Natural killer cell (primary cell): ENCODE measurements at regions not wholly inside any gene's neighbourhood (a gene's known extent, or its start where the extent isn't known, plus 50 kb on each side); places are given as distances from the start of the nearest gene placed in this dataset.

Source experiments
- ATAC-seq, 3 donors: fragments of 150-1000 bp in 2 of 3; fragments of 200-7000 bp in 1 of 3; cut with Tn5 transposase; 1 replicate in 1 of 3; 2 replicates in 2 of 3; pipeline ENCODE4 v1.10.0; 2021; ENCODE audit warnings: mild to moderate bottlenecking in 2 of 3, moderate library complexity in 2 of 3
- DNase-seq, 2 donors: peaks; one replicate each; pipeline versions ENCODE4 v3.0.0 to v3.0.0-alpha.2; 2013 to 2021; ENCODE audit warnings: mixed read lengths in 1 of 2
- H3K27ac ChIP-seq: one replicate; pipeline ENCODE4 v1.5.1; 2013; ENCODE audit warnings: mild to moderate bottlenecking, low read length
- H3K27me3 ChIP-seq: one replicate; pipeline ENCODE4 v1.6.1; 2013; ENCODE audit warnings: low read length; ENCODE audit not compliant: control insufficient read depth, insufficient read depth
- H3K36me3 ChIP-seq: one replicate; pipeline ENCODE4 v1.6.1; 2013; ENCODE audit warnings: low read length; ENCODE audit not compliant: control insufficient read depth, insufficient read depth
- H3K4me1 ChIP-seq: one replicate; pipeline ENCODE4 v1.6.1; 2013; ENCODE audit warnings: low read length; ENCODE audit not compliant: control insufficient read depth, insufficient read depth
- H3K4me3 ChIP-seq: one replicate; pipeline ENCODE4 v1.5.1; 2013; ENCODE audit warnings: low read length
- H3K9me3 ChIP-seq: one replicate; pipeline ENCODE4 v1.6.1; 2013; ENCODE audit warnings: low read length; ENCODE audit not compliant: control insufficient read depth, insufficient read depth
- H3K27ac Mint-ChIP-seq, 2 donors: one replicate each; pipeline ENCODE4 v1.8.0; 2022; ENCODE audit warnings: mild to moderate bottlenecking in 2 of 2, mixed read lengths in 2 of 2, moderate library complexity in 1 of 2
- H3K27me3 Mint-ChIP-seq, 2 donors: one replicate each; pipeline ENCODE4 v1.8.0; 2022; ENCODE audit warnings: low read depth in 2 of 2, mixed read lengths in 2 of 2
- H3K36me3 Mint-ChIP-seq: one replicate; pipeline ENCODE4 v1.8.0; 2022; ENCODE audit warnings: mixed read lengths
- H3K4me1 Mint-ChIP-seq, 2 donors: one replicate each; pipeline ENCODE4 v1.8.0; 2022; ENCODE audit warnings: mixed read lengths in 2 of 2
- H3K4me3 Mint-ChIP-seq: one replicate; pipeline ENCODE4 v1.8.0; 2022; ENCODE audit warnings: mild to moderate bottlenecking, moderate library complexity, mixed read lengths
- H3K9me3 Mint-ChIP-seq, 2 donors: one replicate each; pipeline ENCODE4 v1.8.0; 2022; ENCODE audit warnings: mixed read lengths in 2 of 2
- WGBS: methylation state at CpG from one replicate; pipeline ENCODE4 v1.1.7; 2013; ENCODE audit warnings: missing lambda C conversion rate; ENCODE audit not compliant: insufficient coverage; 5-methylcytosine and 5-hydroxymethylcytosine counted together
- intact Hi-C: fragments of 100-400 bp; cut with micrococcal nuclease; formaldehyde crosslinking; loops from one replicate; pipeline ENCODE4 v1.14.2; 2022
- TF ChIP-seq, protein P1 (sequence below): fragments of 200-600 bp; IDR thresholded peaks from one replicate; pipeline ENCODE4 v1.8.0; 2022; ENCODE audit warnings: antibody characterized with exemption

DNA sequence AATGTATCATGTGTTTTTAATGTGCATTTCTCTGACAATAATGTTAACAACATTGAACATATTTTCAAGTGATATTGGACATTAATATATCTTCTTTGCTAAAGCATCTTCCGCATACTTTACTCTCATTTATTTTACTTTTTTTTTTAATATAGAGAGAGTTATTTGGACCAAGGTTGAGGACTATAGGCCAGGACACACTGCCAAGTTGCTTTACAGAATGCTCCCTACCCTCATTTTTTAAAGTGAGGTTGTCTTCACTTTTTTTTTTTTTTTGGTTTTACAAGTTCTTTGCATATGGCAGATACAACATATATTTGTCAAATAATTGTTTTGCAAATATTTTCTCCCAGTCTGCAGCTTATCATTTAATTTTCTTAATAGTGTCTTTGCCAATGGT lies 201.8 kb downstream of the OSR1 start:
- ATAC-seq (no peak), DNase-seq (no peak)
- H3K4me1 ChIP-seq = no peaks in the 10 kb centered on the region
- Mint-ChIP-seq H3K4me3 (no peak overlapping the region), H3K27ac (no peak overlapping the region), H3K9me3 (peaks cover 13 to 32% of the 10 kb centered on the region in 2 donors), H3K27me3 (no peaks in the 10 kb centered on the region), H3K36me3 (peaks cover 21% of the 10 kb centered on the region), H3K4me1 (no peaks in the 10 kb centered on the region)
- WGBS = no CpG with 5 or more reads among the region's 1 CpG
- no peak overlapping the region for H3K27ac ChIP-seq
- H3K36me3 ChIP-seq = no peaks in the 10 kb centered on the region
- intact Hi-C loops = no loop called here
- H3K9me3 ChIP-seq = no peaks in the 10 kb centered on the region
- TF ChIP-seq, protein P1, sequence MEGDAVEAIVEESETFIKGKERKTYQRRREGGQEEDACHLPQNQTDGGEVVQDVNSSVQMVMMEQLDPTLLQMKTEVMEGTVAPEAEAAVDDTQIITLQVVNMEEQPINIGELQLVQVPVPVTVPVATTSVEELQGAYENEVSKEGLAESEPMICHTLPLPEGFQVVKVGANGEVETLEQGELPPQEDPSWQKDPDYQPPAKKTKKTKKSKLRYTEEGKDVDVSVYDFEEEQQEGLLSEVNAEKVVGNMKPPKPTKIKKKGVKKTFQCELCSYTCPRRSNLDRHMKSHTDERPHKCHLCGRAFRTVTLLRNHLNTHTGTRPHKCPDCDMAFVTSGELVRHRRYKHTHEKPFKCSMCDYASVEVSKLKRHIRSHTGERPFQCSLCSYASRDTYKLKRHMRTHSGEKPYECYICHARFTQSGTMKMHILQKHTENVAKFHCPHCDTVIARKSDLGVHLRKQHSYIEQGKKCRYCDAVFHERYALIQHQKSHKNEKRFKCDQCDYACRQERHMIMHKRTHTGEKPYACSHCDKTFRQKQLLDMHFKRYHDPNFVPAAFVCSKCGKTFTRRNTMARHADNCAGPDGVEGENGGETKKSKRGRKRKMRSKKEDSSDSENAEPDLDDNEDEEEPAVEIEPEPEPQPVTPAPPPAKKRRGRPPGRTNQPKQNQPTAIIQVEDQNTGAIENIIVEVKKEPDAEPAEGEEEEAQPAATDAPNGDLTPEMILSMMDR = no peak
- no peaks in the 10 kb centered on the region for H3K27me3 ChIP-seq
- H3K4me3 ChIP-seq = no peak overlapping the region

DNA sequence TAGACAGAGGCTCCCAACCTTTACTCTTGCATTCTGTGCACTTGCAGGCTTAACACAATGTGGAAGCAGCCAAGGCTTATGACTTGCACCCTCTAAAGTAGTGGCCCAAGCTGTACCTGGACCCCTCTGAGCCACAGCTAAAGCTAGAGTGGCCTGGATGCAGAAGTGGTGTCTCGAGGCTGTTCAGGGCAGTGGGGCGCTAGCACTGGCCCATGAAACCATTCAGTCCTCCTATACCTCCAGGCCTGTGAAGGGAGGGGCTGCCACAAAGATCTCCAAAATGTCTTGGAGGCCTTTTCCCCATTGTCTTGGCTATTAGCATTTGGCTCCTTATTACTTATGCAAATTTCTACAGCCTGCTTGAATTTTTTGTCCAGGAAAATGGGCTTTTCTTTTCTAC lies 207.7 kb downstream of the OSR1 start:
- peaks cover 15% of the 10 kb centered on the region for H3K36me3 Mint-ChIP-seq
- H3K36me3 ChIP-seq = no peaks in the 10 kb centered on the region

DNA sequence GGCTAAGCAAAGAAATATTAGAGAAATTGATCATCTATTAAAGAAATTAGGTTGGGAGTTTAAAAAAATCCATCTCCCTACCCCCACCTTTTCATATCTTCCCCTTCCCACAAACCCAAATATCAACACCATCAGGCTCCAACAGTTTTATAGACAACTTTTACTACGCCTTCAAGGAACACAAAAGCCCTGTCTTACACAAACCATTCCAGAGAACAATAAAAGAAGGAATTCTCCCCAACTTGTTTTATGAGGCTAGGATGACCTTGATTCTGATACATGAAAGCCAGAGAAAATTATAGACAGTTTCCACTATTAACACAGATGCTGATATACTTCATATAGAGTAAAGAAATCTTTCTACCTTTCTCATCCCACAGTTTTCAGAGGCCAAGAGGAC lies 211.6 kb downstream of the OSR1 start:
- no peak overlapping the region for H3K27ac Mint-ChIP-seq
- peaks cover 11% of the 10 kb centered on the region for H3K36me3 Mint-ChIP-seq
- intact Hi-C loops = no loop called here
- peaks cover 17 to 22% of the 10 kb centered on the region in 2 donors for H3K9me3 Mint-ChIP-seq
- Histone ChIP-seq H3K4me1 (no peaks in the 10 kb centered on the region), H3K27ac (no peak overlapping the region), H3K27me3 (no peaks in the 10 kb centered on the region), H3K36me3 (no peaks in the 10 kb centered on the region), H3K4me3 (no peak overlapping the region), H3K9me3 (peaks cover 14% of the 10 kb centered on the region)
- TF ChIP-seq, protein P1 = no peak
- WGBS = 80% methylated on average over 1 of the region's 1 CpG
- no peak overlapping the region for H3K4me3 Mint-ChIP-seq
- H3K27me3 Mint-ChIP-seq = no peaks in the 10 kb centered on the region
- H3K4me1 Mint-ChIP-seq = no peaks in the 10 kb centered on the region
- DNase-seq (no peak), ATAC-seq (no peak)

More for the DNA sequence above, 207.7 kb downstream of the OSR1 start:
- Histone ChIP-seq H3K27me3 (no peaks in the 10 kb centered on the region), H3K4me3 (no peak overlapping the region), H3K9me3 (peaks cover 14% of the 10 kb centered on the region), H3K4me1 (no peaks in the 10 kb centered on the region), H3K27ac (no peak overlapping the region)
- 88% methylated on average over 2 of the region's 2 CpGs for WGBS
- DNase-seq = no peak
- no peak for ATAC-seq
- Mint-ChIP-seq H3K4me1 (no peaks in the 10 kb centered on the region), H3K27ac (no peak overlapping the region), H3K4me3 (no peak overlapping the region), H3K27me3 (no peaks in the 10 kb centered on the region), H3K9me3 (peaks cover 24 to 36% of the 10 kb centered on the region in 2 donors)
- TF ChIP-seq, protein P1 = no peak
- intact Hi-C loops = no loop called here

DNA sequence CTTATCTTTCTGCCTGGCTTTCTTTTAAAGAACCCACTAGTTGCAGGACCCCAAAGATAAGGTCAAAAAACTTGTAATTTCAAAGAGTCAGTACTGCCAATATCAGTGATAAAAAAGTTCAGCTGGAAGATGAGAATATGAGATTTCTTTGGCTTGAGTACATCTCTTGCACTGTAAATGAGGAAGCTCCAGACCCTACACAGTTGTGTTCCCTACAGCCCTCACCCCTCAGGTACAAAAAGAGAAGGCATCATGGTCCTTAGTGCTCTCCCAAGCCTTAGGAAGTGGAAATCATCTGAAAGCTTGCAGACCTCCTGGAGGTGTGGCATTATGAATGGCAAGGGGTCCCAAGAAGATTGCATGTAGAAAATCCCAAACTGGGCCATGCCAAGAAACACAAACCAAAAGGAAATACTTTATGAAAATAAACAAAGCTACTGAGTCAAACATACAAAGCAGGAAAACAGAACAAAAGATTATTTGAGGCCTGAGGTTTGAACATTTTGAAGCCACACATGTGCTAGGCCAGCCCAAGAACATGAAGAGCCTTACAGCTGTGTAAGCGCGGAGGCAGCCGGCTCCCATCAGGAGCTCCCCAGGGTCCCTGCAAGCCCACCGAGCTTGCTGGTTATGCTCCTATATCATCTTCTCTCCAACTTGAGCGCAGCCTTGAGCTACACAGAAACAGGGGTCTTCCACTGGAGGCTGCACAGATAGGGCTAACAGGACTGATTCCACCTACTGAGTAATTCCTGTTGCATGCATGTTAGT lies 217.0 kb downstream of the OSR1 start:
- no peak overlapping the region for H3K27ac Mint-ChIP-seq
- WGBS = 90% methylated on average over 5 of the region's 5 CpGs
- H3K4me3 Mint-ChIP-seq = no peak overlapping the region
- Histone ChIP-seq H3K36me3 (no peaks in the 10 kb centered on the region), H3K27ac (no peak overlapping the region), H3K4me1 (no peaks in the 10 kb centered on the region), H3K9me3 (no peaks in the 10 kb centered on the region), H3K4me3 (no peak overlapping the region), H3K27me3 (no peaks in the 10 kb centered on the region)
- TF ChIP-seq, protein P1 = no peak
- H3K27me3 Mint-ChIP-seq = no peaks in the 10 kb centered on the region
- peaks cover 8% of the 10 kb centered on the region for H3K36me3 Mint-ChIP-seq
- H3K4me1 Mint-ChIP-seq = no peaks in the 10 kb centered on the region
- DNase-seq (no peak), ATAC-seq (no peak)
- intact Hi-C loops = no loop called here
- peaks cover 4 to 5% of the 10 kb centered on the region in 2 donors for H3K9me3 Mint-ChIP-seq
